ENCODE measurements at regions not wholly inside any gene's neighbourhood (a gene's known extent, or its start where the extent isn't known, plus 50 kb on each side); places are given as distances from the start of the nearest gene placed in this dataset.
A peak's percentile ranks its signal among the peaks of the same experiment; 100 is the strongest.

DNA sequence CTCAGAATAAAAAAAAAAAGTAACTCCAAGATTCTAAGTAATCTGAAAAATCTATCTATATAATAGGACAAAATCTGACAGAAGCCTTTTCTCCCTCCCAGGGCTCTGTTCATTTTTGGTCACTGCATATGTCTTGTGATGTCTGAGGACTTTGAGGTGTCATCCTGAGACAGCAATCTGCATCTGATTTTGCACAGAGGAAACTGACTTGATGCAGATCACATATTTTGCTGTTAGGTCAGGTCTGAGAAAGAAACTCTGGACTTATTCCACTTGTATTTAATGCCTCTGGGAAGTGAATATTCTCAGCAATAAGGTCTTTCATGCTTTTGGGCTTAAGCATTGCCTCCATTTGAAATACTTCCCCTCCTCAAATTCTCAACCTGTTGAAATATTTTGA, 295.2 kb upstream of the THBS1 start:
- DNase-seq: no peak

GRCh38 chr15:39286706-39287105, 294.2 kb upstream of the THBS1 start:
- DNase-seq: no peak

- no peak for DNase-seq
Observed at GRCh38 chr15:39287322-39288195, 293.3 kb upstream of the THBS1 start.

GRCh38 chr15:39290711-39291435, 290.0 kb upstream of the THBS1 start:
- no peak for DNase-seq

DNA sequence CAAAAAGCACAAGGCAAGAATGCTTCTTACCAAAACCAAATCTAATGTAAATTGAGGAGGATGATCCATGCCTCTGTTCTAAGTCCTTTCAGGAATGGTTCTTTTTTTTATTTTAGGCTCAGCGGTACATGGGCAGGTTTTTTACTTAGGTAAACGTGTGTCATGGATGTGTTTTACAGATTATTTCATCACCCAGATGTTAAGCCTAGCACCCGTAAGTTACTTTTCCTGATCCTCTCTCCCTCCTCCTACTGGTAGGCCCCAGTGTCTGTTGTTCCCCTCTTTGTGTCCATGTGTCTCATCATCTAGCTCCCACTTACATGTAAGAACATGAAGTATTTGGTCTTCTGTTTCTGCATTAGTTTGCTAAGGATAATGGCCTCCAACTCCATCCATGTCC, 289.2 kb upstream of the THBS1 start:
- no peak for DNase-seq

GRCh38 chr15:39296955-39297354, 283.9 kb upstream of the THBS1 start:
- no peak for DNase-seq

GRCh38 chr15:39298271-39298962, 282.5 kb upstream of the THBS1 start:
- DNase-seq: no peak

DNA sequence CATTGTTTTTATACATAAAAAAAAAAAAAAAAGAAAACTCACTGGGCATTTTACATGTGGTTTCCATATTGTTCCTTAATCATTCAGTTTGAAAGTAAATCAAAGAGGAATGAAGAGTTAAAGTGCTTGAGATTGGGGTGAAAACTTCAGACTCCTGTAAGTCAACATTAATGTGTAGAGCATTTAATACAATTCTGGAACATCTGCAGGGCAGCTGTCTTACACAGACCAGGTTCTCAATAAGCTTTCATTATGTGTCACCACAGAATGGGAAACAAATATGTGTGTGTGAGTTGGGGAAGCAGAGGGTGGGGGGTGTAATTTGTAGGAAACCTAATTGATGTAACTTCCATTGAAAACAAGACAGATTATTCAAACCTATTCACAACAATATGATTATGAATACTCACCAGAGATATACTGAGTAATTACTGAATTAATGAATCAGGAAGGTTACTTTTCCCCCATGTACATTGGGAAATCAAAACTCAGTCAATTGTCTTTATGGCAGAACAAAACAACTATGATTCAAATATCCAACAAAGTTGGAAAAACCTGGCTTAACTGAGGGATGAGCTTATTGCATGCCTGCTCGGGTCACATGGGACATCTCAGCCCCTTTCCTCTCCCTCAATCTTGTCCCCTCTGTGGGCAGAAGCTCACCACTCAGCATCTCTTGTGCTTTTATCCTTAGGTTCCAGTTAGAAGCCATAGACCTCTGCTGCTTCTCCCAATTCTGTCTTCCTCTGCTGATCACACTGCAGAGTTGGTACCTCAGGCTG, 281.2 kb upstream of the THBS1 start:
- no peak for DNase-seq

DNA sequence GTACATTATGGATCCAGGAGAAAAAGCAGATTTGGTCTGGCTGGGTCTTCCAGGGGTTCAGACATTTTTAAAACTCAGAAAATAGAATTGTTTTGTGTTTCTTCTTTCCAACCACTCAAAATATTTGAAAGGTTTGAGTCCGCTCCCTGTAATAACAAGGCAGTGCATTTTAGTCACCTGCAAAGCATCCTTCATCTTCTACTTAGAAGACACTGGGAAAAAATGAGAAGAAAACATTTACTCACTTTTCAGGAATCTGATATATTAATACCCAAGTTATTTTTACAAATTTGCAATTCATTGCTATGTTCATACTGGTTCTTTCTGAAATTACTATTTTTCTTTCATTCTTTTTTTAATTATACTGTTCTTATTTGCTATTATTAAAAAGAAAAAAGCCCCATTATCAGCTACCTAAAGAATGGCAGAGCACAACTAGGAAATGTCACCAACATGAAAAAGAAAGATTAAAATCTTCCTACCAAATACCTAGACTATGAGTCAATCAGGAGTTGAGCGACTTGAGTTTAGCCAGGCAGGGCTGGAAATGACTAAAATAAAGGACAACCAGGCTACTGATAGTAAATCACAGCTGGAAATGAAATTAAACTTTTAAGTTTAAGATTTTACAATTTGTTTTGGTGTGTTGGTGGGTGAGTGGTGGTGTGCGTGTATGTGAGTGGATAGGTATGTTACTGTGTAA, 280.3 kb upstream of the THBS1 start:
- DNase-seq: no peak

DNA sequence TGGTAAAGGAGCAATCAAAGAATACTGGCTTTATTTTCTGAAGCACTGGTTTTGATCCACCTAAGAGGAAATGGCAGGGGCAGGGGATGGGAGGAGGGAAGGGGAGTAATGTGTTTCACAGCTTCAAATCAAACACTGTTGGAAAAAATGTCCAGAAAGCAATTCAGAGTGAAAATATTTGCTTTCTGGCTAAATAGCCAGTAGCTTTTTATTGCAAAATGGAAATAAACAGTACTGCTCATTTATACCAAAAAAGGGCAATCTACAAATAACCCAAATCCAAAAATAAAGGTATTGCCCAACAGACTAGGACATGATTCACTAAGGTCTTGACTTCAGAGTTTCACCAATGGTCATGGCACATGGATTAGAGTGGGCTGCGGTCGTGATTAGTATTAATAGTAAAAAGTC, 279.3 kb upstream of the THBS1 start:
- DNase-seq: peak in 2 of 4 experiments; percentile 18

DNA sequence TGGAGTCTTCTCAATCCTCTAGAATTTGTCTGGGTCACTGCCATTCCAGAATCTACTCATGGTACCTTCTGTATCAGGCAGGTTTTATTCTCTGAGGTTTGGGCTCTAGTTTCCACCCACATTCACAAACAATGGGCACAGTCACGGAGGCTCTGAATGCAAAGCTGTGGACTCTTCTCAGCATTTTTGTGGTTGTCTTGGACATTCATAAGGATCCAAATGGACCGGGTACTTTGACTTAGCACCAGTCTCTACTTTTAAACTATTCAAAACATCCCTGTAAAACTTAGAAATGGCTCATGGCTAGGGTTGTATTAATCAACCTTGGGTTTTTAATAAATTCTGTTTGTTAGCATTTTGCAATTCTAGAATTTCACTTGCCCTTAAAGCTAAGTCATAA, 277.9 kb upstream of the THBS1 start:
- DNase-seq: no peak

GRCh38 chr15:39304201-39304841, 276.6 kb upstream of the THBS1 start:
- no peak for DNase-seq

GRCh38 chr15:39304931-39305728, 275.7 kb upstream of the THBS1 start:
- DNase-seq: no peak

GRCh38 chr15:39310633-39311032, 270.2 kb upstream of the THBS1 start:
- no peak for DNase-seq

- DNase-seq: peak in 2 of 4 experiments; percentile 68 to 70
Observed at GRCh38 chr15:39312984-39313383, 267.9 kb upstream of the THBS1 start.

DNA sequence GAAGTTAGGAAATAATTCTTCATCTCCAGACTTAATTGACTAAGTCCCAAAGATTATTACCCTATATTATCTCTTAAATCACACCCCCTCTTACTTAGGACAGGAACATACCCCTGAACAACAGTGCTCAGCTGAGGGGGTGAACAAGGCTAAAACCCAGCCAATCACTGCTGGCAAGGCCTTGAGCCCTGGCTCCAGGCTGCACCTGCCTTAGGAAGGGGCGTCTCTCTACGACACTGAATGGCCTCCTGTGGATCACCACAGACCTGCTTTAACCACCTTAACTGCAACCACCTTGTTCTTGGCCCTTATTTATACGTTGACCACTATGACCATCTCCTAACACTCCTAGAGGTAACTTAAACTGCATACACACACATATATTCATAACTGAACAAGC, 267.4 kb upstream of the THBS1 start:
- no peak for DNase-seq

DNA sequence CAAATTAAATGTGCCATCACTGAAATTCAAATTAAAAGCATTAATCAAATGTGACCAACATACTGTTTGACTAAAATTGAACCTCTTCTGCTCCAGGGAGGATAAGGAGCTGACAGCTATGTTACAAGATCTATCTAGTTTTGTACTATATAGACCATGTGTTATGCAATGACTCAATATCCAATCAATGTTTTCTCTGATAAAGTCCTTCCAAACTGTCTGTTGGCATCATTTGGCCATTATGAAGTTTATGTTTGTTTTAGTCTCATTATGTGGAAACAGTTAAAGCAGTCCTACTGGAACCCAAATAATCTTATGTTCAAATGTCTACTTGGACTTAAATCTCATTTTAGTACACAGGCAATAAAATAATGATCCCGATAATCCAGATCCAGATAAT, 267.0 kb upstream of the THBS1 start:
- no peak for DNase-seq

- DNase-seq: no peak
Observed at GRCh38 chr15:39315206-39315850, 265.6 kb upstream of the THBS1 start.

- DNase-seq: no peak
Observed at GRCh38 chr15:39317225-39317624, 263.7 kb upstream of the THBS1 start.

DNA sequence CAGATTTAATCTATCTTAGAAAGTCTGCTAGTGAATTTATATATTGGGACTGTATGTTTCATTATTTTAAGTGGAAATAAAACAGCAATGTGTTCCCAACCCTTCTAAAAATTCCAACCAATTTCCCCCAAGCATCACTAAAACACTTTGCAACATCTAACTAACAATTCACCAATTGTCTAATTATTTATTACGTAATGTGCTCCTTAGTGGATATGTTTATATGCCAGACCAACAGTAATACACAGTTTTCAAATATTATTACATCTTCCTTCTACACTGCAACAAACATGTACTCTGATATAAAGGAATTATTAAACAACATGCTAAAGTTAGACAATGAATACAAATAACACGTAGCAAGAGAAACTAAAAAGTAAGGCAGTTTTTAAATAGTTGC, 262.6 kb upstream of the THBS1 start:
- no peak for DNase-seq

All from suppressor macrophage (primary cell).